ENCODE measurements at regions not wholly inside any gene's neighbourhood (a gene's known extent, or its start where the extent isn't known, plus 50 kb on each side); places are given as distances from the start of the nearest gene placed in this dataset.

- TF ChIP-seq CTCF (IDR thresholded peaks at IDR 0.05) (no peak), POLR2A (IDR thresholded peaks at IDR 0.05) (no peak), POLR2AphosphoS5 (IDR thresholded peaks at IDR 0.05) (no peak)
These were observed 538.7 kb upstream of the PCDH7 start for GRCh38 chr4:30181512-30181911.
